AG20443 (cell line): ENCODE measurements at regions not wholly inside any gene's neighbourhood (a gene's known extent, or its start where the extent isn't known, plus 50 kb on each side); places are given as distances from the start of the nearest gene placed in this dataset.
"Not testable (repeated sequence)": the region's sequence is repeated elsewhere in the genome, so short reads cannot be mapped to it uniquely, and the experiment has no call there.

Experiments used
- DNase-seq: peaks from one replicate; pipeline ENCODE4 v3.0.0; 2012; ENCODE audit warnings: low spot score, mixed read lengths

- DNase-seq = no peak
Observed at GRCh38 chr2:192969055-192969454, 774.3 kb upstream of the TMEFF2 start.

GRCh38 chr2:192960945-192961344, 766.2 kb upstream of the TMEFF2 start:
- no peak for DNase-seq

- not testable (repeated sequence) for DNase-seq
Observed at GRCh38 chr2:192958615-192959014, 763.9 kb upstream of the TMEFF2 start.

- no peak for DNase-seq
Observed at GRCh38 chr2:192957425-192957824, 762.7 kb upstream of the TMEFF2 start.

- DNase-seq = no peak
Observed at GRCh38 chr2:192953116-192953515, 758.4 kb upstream of the TMEFF2 start.

GRCh38 chr2:192952245-192952644, 757.5 kb upstream of the TMEFF2 start:
- DNase-seq = no peak

GRCh38 chr2:192948316-192948715, 753.6 kb upstream of the TMEFF2 start:
- DNase-seq = no peak

GRCh38 chr2:192947352-192947751, 752.6 kb upstream of the TMEFF2 start:
- DNase-seq = no peak

GRCh38 chr2:192940767-192941166, 746.0 kb upstream of the TMEFF2 start:
- no peak for DNase-seq

GRCh38 chr2:192932376-192932775, 737.6 kb upstream of the TMEFF2 start:
- no peak for DNase-seq

- not testable (repeated sequence) for DNase-seq
Observed at GRCh38 chr2:192921631-192922030, 726.9 kb upstream of the TMEFF2 start.

GRCh38 chr2:192901446-192901845, 706.7 kb upstream of the TMEFF2 start:
- DNase-seq = no peak

GRCh38 chr2:192899466-192899865, 704.7 kb upstream of the TMEFF2 start:
- no peak for DNase-seq

GRCh38 chr2:192893976-192894375, 699.2 kb upstream of the TMEFF2 start:
- DNase-seq = not testable (repeated sequence)

- DNase-seq = no peak
Observed at GRCh38 chr2:192888109-192888508, 693.4 kb upstream of the TMEFF2 start.

GRCh38 chr2:192887337-192887736, 692.6 kb upstream of the TMEFF2 start:
- DNase-seq = no peak

GRCh38 chr2:192886636-192887035, 691.9 kb upstream of the TMEFF2 start:
- DNase-seq = no peak

GRCh38 chr2:192885569-192886160, 690.9 kb upstream of the TMEFF2 start:
- DNase-seq = no peak

- DNase-seq = no peak
Observed at GRCh38 chr2:192877159-192877558, 682.4 kb upstream of the TMEFF2 start.

GRCh38 chr2:192876698-192877097, 682.0 kb upstream of the TMEFF2 start:
- DNase-seq = no peak

- no peak for DNase-seq
Observed at GRCh38 chr2:192854706-192855105, 660.0 kb upstream of the TMEFF2 start.

- no peak for DNase-seq
Observed at GRCh38 chr2:192854031-192854430, 659.3 kb upstream of the TMEFF2 start.

- no peak for DNase-seq
Observed at GRCh38 chr2:192828947-192829346, 634.2 kb upstream of the TMEFF2 start.

GRCh38 chr2:192828175-192828574, 633.4 kb upstream of the TMEFF2 start:
- DNase-seq = no peak

GRCh38 chr2:192827735-192828134, 633.0 kb upstream of the TMEFF2 start:
- DNase-seq = no peak
